NT2/D1 (cell line): ENCODE measurements at regions not wholly inside any gene's neighbourhood (a gene's known extent, or its start where the extent isn't known, plus 50 kb on each side); places are given as distances from the start of the nearest gene placed in this dataset.

Experiments used
- DNase-seq: peaks from one replicate; pipeline ENCODE4 v3.0.0-alpha.2; 2011; ENCODE audit warnings: low read depth, low spot score
- H3K27me3 ChIP-seq: 2 replicates; pipeline ENCODE4 v1.6.0; 2011; ENCODE audit warnings: mild to moderate bottlenecking; ENCODE audit not compliant: insufficient read length, insufficient read depth
- H3K36me3 ChIP-seq: 2 replicates; pipeline ENCODE4 v1.6.1; 2011; ENCODE audit warnings: mild to moderate bottlenecking, low read length, mixed read lengths; ENCODE audit not compliant: insufficient read depth, insufficient read length
- H3K4me1 ChIP-seq: 2 replicates; pipeline ENCODE4 v1.5.1; 2011; ENCODE audit not compliant: insufficient read depth, insufficient read length
- H3K4me3 ChIP-seq: 2 replicates; pipeline ENCODE4 v1.5.1; 2011; ENCODE audit warnings: low read depth; ENCODE audit not compliant: insufficient read length
- H3K9ac ChIP-seq: 2 replicates; pipeline ENCODE4 v1.6.0; 2011; ENCODE audit warnings: low read depth; ENCODE audit not compliant: insufficient read length
- H3K9me3 ChIP-seq: 2 replicates; pipeline ENCODE4 v1.5.1; 2011; ENCODE audit warnings: mild to moderate bottlenecking, low read length; ENCODE audit not compliant: insufficient read depth
- SUZ12 ChIP-seq: IDR thresholded peaks from 2 replicates; pipeline ENCODE4 v1.6.1; 2011; ENCODE audit not compliant: insufficient read length, insufficient read depth; ENCODE audit errors: extremely low read depth
- YY1 ChIP-seq: IDR thresholded peaks from 2 replicates; pipeline ENCODE4 v1.6.1; 2011; ENCODE audit not compliant: insufficient read length, insufficient read depth
- ZNF274 ChIP-seq: IDR thresholded peaks from 2 replicates; pipeline ENCODE4 v1.6.1; 2011; ENCODE audit warnings: mild to moderate bottlenecking, low read depth, low read length

DNA sequence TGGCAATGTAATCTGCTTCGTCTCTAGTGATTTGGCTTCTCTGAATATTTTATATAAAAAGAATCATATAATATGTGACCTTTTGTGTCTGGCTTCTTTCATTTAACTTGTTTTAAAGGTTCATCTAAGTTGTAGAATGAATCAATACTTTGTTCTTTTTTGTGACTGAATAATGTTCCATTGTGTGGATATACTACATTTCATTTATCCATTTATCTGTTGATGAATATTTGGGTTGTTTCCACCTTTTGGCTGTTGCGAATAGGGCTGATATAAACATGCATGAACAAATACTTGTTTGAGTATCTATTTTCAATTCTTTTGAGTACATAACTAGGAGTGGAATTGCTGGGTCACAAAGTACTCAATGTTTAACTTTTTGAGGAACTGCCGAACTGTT is 63.8 kb upstream of the TNP1 start:
- no peak for DNase-seq
- H3K36me3 ChIP-seq: no peaks in the 10 kb centered on the region
- no peaks in the 10 kb centered on the region for H3K4me1 ChIP-seq
- no peaks in the 10 kb centered on the region for H3K9me3 ChIP-seq
- TF ChIP-seq YY1 (no peak), SUZ12 (no peak), ZNF274 (no peak)
- H3K9ac ChIP-seq: no peak overlapping the region
- peaks cover 2% of the 10 kb centered on the region for H3K27me3 ChIP-seq
- H3K4me3 ChIP-seq: no peak overlapping the region

DNA sequence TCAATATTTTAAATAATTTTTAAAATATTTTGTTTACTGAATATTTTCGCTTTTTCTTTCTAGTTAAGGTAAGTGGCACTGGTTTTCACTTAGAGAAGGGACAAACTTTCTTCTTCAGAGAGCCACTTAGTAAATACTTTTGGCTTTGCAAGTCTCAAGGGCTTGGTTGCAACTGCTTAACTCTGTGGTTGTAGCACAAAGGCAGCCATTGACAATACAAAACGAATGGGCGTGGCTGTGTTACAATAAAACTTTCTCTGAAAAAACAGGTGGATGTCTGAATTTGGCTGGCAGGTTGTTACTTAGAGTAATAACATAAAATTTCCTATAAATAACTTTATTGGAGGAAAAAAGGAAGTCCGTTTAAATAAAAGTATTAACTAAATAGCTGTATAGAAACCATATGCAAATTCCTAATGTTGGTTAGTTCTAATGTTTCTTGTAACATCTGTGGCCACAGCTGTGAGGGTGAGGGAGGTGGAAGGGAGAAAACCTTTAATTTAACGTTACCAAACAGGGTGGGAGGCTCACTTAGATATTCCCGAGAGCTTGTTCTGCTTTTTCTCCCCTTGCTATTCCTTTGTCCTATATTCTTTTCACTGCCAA is 62.4 kb upstream of the TNP1 start:
- no peak for DNase-seq
- Histone ChIP-seq H3K27me3 (peaks cover 2% of the 10 kb centered on the region), H3K4me1 (no peaks in the 10 kb centered on the region), H3K9me3 (no peaks in the 10 kb centered on the region), H3K4me3 (no peak overlapping the region), H3K36me3 (no peaks in the 10 kb centered on the region), H3K9ac (no peak overlapping the region)
- TF ChIP-seq YY1: no peak
- TF ChIP-seq SUZ12: no peak
- no peak for TF ChIP-seq ZNF274

DNA sequence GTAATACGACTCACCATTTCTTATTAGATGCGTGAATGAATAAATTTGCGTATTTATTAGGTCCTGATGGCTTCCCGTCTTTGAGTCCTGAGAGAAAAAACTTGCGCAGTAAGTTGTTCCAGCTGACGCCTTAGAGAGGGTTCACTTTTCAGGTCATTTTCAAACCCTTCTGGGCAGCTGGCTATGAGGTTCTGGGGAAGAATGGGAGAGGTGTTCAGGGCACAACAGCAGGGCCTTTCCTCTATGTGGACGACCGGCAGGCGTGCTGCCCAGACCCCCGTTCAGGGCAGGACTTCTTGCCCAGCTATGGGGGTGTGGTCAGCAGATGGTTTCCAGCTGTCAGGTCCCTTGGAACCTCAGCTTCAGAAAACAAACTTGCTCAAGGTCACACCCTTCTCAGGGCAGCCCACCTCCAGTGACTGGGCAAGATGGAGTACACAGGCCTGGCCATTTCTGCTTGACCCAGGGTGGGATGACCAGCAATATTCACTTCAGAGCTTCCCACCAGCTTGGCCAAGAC is 61.1 kb upstream of the TNP1 start:
- TF ChIP-seq ZNF274 (no peak), YY1 (no peak)
- H3K4me1 ChIP-seq: no peaks in the 10 kb centered on the region
- peaks cover 2% of the 10 kb centered on the region for H3K27me3 ChIP-seq
- no peaks in the 10 kb centered on the region for H3K9me3 ChIP-seq
- H3K36me3 ChIP-seq: no peaks in the 10 kb centered on the region
- H3K4me3 ChIP-seq: no peak overlapping the region
- H3K9ac ChIP-seq: no peak overlapping the region
- no peak for DNase-seq

DNA sequence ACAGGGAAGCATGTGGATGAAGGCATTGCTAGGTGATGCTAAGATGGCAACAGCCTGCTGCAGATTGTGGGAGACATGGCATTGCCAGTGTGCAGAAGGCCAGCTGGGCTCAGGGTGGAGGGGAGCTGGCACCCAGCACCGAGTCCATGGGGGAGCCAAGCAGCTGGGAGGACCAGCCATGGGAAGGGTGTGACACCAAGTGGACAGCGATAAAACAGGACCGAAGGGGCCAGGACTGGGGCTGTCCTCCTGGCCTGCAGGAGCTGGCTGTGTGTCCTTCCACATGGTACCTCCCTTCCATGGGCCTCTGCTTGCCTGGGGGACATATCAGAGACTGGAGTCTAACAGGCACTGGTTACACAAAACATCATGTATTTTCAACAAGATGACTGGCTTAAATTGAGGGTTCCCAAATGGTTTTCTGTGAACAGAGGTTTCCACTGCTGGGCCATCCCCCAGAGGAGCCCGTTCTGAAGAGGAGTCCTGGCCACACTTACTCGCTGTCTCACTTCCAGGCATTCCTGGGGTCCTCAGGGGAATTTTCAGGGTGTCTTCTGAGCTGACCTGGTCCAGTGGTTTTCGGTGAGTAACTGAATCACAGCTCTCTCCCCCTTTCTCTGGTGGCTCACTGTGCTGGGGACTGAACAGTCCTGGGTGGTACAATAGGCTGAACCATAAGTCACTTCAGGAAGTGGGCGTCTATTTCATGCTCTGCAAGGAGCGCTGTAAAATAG is 60.4 kb upstream of the TNP1 start:
- Histone ChIP-seq H3K9ac (no peak overlapping the region), H3K4me1 (peaks cover 4% of the 10 kb centered on the region), H3K9me3 (no peaks in the 10 kb centered on the region), H3K36me3 (no peaks in the 10 kb centered on the region), H3K27me3 (peaks cover 2% of the 10 kb centered on the region), H3K4me3 (no peak overlapping the region)
- DNase-seq: no peak
- TF ChIP-seq ZNF274 (no peak), YY1 (no peak), SUZ12 (no peak)

DNA sequence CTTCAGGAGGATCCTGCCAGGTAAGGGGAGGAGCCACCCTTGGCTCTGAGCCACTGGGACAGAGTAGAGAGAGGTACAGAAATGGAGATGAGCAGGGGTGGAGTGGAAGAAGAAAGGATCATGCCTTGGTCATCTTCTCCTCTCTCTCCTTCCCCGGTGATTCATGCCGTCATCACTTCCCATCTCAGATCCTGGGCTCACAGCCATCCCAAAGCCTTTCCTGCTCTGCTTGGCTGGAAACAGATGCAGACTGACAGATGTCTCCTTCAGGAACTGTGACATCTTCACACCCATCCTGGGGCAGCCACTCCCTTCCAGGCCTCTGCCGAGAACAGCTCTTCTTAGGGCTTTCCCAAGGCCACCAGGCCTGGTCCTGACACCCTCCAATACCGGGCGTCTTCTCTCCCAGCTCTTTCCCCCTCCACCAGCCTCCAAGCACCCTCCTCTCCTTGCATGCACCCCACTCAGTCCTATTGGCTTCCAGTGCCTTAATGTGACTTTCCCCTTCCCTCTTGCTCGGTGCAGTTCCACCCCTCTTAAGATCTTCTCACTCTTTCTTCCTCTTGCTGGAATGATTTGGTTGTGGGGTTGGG is 58.3 kb upstream of the TNP1 start:
- TF ChIP-seq SUZ12 (no peak), ZNF274 (no peak), YY1 (no peak)

DNA sequence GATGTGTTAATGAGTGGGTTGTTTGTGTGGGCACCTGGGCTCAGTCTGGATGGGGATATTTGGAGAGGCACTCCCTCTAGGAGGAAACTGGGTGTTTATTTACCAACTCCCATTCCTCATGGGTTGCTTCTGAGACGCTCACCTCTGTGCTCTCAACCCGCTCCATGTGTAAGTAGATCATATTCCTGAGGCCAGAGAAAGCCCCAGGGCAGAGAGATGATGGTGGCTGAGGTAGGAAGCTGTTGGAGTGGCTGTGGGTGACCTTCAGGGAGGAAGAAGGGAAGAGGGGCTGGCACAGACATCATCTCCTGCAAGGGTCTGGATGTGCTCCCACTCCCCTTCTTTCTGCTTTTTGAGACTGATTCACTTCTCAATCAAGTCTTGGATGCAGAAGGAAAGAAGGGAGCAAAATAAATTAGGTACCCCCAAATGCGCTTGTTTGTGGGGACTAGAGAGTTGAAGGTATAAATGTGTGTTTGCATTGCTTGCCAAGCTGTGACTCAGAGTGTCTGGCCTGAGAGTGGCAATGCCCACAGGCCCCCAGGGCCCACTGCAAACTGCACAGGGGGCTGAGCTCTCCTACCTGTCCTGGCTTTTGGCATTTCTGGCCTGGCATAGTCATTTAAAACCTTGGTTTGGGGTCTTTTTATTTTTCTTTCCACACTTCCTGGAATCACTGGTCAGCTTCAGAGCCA is 57.2 kb upstream of the TNP1 start:
- Histone ChIP-seq H3K36me3 (no peaks in the 10 kb centered on the region), H3K4me1 (peaks cover 4% of the 10 kb centered on the region), H3K27me3 (peaks cover 2% of the 10 kb centered on the region), H3K9ac (no peak overlapping the region), H3K9me3 (no peaks in the 10 kb centered on the region), H3K4me3 (no peak overlapping the region)
- DNase-seq: no peak
- TF ChIP-seq ZNF274 (no peak), SUZ12 (no peak), YY1 (no peak)

More for the DNA sequence above, 58.3 kb upstream of the TNP1 start:
- H3K27me3 ChIP-seq: peaks cover 2% of the 10 kb centered on the region
- no peak overlapping the region for H3K4me3 ChIP-seq
- no peaks in the 10 kb centered on the region for H3K36me3 ChIP-seq
- no peak for DNase-seq
- H3K4me1 ChIP-seq: peaks cover 4% of the 10 kb centered on the region
- no peak overlapping the region for H3K9ac ChIP-seq
- no peaks in the 10 kb centered on the region for H3K9me3 ChIP-seq
